ENCODE measurements at regions not wholly inside any gene's neighbourhood (a gene's known extent, or its start where the extent isn't known, plus 50 kb on each side); places are given as distances from the start of the nearest gene placed in this dataset.

GRCh38 chr4:17339376-17339775 lies 172.5 kb downstream of the QDPR start:
- in situ Hi-C loops (cut with HindIII; ENCODE audit: low sequenced_read_pairs), result no loop called here

DNA sequence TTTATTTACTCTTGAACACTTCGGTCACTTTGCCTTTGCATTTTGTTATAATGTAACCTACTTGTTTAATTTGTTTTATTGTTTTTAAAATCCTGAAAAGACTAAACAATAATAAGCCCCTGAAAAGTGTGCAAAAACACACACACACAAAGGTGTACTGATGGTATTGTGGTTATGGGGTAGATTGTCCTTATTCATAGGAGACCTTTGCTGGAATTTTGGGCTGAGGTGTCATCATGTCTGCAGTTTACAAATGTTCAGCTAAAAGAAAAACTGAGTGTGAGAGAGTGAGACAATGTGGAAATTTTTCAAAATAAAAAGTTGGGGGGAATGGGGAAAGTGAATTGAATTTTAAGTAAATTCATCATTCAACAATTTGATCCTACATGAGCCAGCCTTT lies 174.9 kb downstream of the QDPR start:
- in situ Hi-C loops (cut with HindIII; ENCODE audit: low sequenced_read_pairs), result no loop called here

DNA sequence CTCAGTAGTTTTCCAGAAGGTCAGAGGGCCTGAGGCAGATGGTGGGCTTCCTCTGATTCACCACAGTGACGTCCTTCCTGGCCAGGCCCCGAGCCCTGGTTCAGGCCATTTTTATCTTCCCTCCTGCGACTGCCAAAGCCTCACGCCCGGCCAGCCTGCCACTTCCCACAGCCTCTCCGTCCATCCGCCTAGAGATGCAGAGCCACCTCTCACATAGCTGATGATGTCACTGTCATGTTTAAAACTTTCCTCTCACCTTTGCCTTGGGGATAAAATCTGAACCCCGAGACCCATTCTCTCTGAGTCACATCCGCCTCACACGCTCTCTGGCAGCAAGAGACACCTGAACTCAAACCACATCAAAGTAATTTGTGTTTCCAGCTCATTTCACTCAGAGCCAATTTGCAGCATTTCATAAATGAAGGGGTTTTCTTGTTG lies 175.3 kb downstream of the QDPR start:
- in situ Hi-C loops (cut with HindIII; ENCODE audit: low sequenced_read_pairs), result no loop called here

GRCh38 chr4:17336069-17336468 lies 175.8 kb downstream of the QDPR start:
- in situ Hi-C loops (cut with HindIII; ENCODE audit: low sequenced_read_pairs), result no loop called here

- in situ Hi-C loops (cut with HindIII; ENCODE audit: low sequenced_read_pairs), result no loop called here
Measured at GRCh38 chr4:17335371-17335770, 176.5 kb downstream of the QDPR start.

GRCh38 chr4:17332478-17332877 lies 179.4 kb downstream of the QDPR start:
- in situ Hi-C loops (cut with HindIII; ENCODE audit: low sequenced_read_pairs), result no loop called here

DNA sequence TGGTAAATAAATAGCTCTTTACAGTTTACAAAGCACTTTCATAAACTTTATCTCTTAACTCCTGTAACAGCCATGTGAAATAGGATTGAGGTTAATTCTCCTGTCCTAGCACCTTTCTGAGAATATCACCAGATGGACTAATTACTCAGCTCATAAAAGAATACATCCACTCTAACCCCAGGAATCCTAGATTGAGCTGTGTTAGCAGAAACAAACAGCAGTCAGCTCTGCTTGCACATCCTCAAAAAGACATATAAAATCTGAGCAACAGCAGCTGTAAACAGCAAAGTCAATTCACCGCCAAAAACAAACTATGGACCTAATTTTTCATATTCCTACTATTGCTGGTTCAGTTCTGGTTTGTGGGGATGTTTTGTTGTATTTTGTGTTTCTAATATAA lies 182.8 kb downstream of the QDPR start:
- in situ Hi-C loops (cut with HindIII; ENCODE audit: low sequenced_read_pairs), result no loop called here

GRCh38 chr4:17328141-17328815 lies 183.6 kb downstream of the QDPR start:
- in situ Hi-C loops (cut with HindIII; ENCODE audit: low sequenced_read_pairs), result no loop called here

GRCh38 chr4:17327591-17327990 lies 184.3 kb downstream of the QDPR start:
- in situ Hi-C loops (cut with HindIII; ENCODE audit: low sequenced_read_pairs), result no loop called here

- in situ Hi-C loops (cut with HindIII; ENCODE audit: low sequenced_read_pairs), result no loop called here
Measured at GRCh38 chr4:17326756-17327155, 185.1 kb downstream of the QDPR start.

DNA sequence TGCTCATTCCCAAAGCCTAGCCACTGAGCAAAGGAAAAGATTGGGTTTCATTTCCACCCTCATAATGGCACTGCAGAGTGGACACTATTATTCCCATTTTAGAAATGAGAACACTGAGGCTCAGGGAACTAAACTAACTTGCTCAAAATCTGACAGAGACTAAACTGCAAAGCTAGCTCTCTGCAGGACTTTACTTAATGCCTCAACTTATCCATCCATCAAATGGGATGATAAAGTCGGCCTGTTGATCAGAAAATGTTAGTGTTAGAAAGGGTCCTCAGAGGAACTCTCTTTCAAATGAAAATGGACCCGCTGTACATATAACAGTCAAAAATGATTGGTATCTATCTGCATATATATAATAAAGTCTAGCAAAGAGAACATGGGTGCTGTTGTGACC lies 186.8 kb downstream of the QDPR start:
- in situ Hi-C loops (cut with HindIII; ENCODE audit: low sequenced_read_pairs), result no loop called here

GRCh38 chr4:17324386-17324830 lies 187.5 kb downstream of the QDPR start:
- in situ Hi-C loops (cut with HindIII; ENCODE audit: low sequenced_read_pairs), result no loop called here

DNA sequence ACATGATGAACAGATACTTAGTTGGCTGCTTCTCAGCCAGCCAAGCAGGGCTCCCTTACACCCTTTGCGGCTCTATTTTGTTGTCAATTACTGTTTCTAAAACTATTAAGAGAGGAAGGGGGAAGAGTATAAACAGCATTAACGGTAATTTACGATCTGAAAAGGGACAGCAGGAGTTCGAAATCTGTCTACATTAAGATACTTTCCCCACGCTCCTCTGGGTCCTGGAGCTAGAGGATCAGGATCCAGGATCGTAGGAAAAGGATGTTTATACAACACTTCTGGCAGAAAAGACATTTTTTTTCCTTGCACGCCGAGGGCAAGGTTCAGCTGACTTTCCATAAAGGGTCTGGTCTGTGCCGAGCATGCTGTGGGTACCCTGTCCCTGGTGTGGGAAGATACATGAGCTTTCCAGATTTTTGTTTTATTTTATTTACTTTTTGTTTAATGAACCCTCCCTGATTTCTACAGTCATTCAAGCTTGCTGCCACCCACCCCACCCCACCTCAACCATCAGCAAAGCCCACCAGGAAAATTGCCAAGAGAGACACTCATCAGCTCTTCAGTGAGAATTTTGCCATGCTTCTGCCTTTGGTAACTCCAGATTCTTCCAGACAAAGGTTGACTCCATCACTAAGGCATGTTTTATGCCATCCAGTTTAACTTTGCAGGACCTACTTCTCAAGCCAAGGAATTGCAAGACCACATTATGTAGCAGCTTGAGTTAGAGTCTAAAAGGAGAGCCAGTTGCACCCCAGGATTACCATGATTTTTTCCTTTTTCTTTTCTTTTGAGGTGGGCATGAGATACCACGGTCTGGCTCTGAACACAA lies 188.1 kb downstream of the QDPR start:
- in situ Hi-C loops (cut with HindIII; ENCODE audit: low sequenced_read_pairs), result no loop called here

GRCh38 chr4:17322514-17322913 lies 189.4 kb downstream of the QDPR start:
- in situ Hi-C loops (cut with HindIII; ENCODE audit: low sequenced_read_pairs), result no loop called here

- in situ Hi-C loops (cut with HindIII; ENCODE audit: low sequenced_read_pairs), result no loop called here
Measured at GRCh38 chr4:17320046-17320445, 191.8 kb downstream of the QDPR start.

- in situ Hi-C loops (cut with HindIII; ENCODE audit: low sequenced_read_pairs), result no loop called here
Measured at GRCh38 chr4:17317526-17317925, 194.4 kb downstream of the QDPR start.

GRCh38 chr4:17316566-17316965 lies 195.3 kb downstream of the QDPR start:
- in situ Hi-C loops (cut with HindIII; ENCODE audit: low sequenced_read_pairs), result no loop called here

DNA sequence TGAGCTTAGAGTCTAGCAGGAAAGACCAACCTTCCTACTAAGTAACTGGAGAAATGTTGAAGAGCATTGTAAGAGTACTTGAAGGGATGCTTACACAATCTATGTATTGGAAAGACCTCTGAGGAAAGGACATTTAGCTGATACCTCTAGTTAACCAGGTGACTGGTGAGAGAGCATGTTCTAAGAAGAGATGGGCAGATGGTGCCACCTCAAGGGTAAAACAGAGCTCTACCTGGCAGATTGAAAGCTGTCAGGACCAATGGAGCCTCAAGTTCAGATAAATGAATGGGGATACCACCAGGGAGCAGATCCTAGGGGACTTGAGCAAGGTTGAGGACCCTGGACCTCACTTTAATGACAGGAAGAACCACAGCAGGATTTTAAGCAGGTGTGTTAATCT lies 196.4 kb downstream of the QDPR start:
- in situ Hi-C loops (cut with HindIII; ENCODE audit: low sequenced_read_pairs), result no loop called here

DNA sequence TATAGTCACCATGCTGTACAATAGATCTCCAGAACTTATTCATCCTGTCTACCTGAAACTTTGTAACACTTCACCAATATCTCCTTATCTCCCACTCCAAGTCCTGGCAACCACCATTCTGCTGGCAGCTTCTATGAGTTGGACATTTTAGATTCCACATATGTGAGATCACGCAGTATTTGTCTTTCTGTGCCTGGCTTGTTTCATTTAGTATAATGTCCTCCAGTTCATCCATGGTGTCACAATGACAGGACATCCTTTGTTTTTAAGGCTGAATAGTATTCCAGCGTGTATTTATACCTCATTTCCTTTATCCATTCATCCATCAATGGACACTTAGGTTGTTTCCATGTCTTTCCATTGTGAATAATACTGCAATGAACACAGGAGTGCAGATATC lies 198.7 kb downstream of the QDPR start:
- in situ Hi-C loops (cut with HindIII; ENCODE audit: low sequenced_read_pairs), result no loop called here

DNA sequence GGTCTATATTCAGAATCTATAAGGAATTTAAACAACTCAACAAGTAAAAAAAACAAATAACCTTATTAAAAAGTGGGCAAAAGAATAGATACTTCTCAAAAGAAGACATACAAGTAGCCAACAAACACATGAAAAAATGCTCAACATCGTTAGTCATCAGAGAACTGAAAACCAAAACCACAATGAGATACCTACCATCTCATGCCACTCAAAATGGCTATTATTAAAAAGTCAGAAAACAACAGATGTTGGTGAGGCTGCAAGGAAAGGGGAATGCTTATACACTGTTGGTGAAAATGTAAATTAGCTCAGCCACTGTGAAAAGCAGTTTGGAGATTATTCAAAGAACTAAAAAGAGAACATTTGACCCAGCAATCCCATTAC lies 201.6 kb downstream of the QDPR start:
- in situ Hi-C loops (cut with HindIII; ENCODE audit: low sequenced_read_pairs), result no loop called here

DNA sequence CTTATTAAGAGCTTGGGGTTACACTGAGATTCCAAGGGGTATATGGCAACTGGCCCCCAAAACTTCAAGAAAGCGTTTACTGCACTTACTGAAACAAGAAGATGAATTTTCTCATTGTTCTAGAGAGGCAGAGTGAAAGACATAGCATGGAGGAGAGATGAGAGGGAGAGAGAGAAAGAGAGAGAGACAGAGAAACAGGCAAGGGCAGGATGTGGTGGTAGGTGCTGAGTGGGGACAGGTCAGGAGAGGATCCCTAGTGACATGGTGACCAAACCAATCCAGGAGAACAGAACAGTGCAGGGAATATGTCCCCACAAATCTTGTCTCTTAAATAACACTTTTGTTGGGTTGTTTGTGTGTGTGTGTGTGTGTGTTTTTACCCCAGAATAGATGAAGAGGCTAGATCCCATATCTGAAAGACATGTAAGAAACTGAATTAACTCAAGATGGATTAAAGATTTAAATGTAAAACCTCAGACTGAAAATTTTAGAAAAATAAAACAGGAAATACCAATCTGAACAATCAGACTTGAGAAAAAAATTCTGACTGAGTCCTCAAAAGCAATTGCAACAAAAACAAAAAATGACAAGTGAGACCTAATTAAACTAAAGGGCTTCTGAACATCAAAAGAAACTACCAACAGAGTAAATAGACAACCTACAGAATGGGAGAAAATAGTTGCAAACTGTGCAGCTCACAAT lies 202.2 kb downstream of the QDPR start:
- in situ Hi-C loops (cut with HindIII; ENCODE audit: low sequenced_read_pairs), result no loop called here

DNA sequence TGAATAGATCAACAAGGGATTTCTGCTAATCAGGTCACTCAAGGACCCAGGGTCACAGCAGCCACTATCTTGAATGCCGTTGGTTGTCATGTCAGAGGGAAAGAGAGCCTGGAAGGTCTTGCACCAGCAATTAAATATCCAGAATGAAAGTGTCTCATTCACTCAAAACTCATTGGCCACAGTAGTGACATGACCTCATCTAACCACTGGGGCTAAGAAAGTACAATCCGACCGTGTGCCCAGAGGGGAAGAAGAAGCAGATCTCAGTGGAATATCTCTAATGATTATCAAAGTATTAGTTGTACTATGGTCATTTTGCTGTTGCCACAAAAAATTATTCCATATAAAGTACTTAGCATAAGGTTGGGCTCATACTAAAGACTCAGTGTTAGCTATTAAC lies 210.0 kb downstream of the QDPR start:
- in situ Hi-C loops (cut with HindIII; ENCODE audit: low sequenced_read_pairs), result no loop called here

All from DLD1 (cell line).